Umbilical cord (tissue), 1 donor: ENCODE measurements at regions not wholly inside any gene's neighbourhood (a gene's known extent, or its start where the extent isn't known, plus 50 kb on each side); places are given as distances from the start of the nearest gene placed in this dataset.
"Not testable (repeated sequence)": the region's sequence is repeated elsewhere in the genome, so short reads cannot be mapped to it uniquely, and the experiment has no call there.

Experiments used
- DNase-seq: peaks from one replicate; pipeline ENCODE4 v3.0.0-alpha.2; 2015; ENCODE audit warnings: low spot score

DNA sequence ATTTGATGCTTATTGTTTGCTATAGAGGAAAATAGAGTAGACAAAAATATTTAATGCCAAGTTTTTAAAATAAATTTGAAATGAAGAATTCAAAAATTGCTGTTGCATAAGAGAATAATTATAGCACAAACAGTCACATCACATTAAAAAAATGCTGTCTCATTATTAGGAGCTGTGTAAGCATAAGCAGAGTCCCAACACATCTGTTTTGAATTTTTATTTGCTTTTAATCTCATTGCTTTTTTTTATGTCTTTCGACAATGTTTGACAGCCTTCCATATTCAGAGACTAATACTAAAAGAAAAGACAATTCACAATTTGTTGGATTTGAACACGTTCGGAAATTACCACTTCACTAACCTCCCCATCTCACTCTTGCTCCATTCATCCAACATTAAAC is 143.5 kb downstream of the TFPI2 start:
- no peak for DNase-seq

DNA sequence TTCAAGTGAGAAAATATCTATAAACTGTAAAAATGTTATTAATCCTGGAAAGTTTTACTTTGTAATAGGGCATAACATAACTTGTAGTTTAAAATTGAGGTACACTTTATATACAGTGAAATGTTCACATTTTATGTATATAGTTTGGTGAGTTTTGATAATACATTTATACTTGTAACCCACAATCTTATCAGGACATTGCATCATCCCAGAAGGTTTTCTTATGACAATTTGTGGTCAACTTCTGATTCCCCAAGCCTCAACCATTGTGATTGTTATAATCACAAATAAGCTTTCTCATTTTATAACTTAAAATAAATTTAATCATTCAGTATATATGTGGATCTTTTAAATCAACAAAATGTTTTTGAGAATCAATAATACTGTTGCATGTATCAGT is 151.1 kb downstream of the TFPI2 start:
- DNase-seq, result no peak

DNA sequence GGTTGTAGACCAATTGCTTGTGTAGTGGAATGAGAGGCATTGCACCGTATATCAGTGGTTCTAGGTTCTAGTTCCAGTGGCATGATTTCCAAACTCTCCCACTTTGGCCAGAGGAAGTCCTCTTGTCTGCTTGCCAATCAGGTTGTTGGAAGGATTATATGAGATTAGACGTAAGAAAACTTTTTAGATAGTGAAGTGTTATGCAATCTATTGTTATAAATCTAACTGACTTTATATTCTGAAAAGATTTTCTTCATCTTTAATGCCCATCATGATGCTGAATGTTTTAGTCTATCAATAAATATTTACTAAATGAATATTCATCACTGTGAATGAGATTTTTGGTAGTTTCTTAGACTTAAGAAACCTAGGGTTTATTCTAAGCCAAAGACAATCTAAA is 152.6 kb downstream of the TFPI2 start:
- no peak for DNase-seq

DNA sequence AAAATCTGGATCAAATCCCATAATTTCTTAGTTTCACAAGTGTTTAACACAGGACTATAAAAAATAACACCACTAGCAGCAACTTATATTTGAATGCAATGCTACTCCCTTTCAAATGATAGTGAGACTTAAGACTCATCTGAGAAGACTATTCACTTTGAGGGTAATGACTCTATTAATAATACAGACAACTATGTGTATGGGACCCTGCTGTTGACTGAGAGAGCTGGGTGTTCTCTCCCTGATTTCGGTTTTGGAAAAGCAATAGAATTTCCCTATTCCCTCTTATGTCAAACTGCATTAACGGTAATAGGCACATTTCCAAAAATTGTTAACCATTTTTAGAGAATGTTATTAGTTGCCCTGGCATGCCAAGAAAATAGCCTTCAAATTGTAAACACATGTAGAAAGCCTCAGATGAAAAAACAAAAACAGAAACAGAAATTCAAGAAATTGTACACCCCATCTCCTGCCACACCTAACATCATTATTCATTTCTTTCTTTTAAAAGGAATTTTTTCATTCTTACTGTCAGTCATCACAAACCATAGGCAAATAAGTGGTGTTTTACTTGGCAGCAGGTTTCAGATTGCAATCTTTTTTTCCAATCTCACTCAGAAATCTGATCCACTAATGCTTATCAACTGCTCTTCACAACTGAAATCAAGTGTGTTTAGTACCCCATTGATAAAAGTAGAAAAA is 153.7 kb downstream of the TFPI2 start:
- DNase-seq, result no peak

DNA sequence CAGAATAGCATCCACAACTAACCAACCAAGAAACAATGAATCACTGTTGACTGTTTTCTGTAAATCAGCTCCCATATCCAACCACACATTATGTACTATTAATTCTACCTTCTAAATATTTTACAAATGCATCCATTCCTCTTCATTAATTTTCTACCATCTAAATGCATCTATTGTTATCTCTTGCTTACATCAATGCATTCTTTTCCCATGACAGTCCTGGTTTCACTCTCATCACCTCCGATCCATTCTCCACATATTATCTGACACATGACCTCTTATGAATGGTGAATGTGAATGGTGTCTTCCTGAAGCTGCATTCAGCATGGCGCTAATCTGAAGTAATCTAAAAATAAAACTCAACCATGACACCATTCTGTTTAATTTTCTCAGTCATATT is 153.8 kb upstream of the CALCR start:
- DNase-seq, result no peak

DNA sequence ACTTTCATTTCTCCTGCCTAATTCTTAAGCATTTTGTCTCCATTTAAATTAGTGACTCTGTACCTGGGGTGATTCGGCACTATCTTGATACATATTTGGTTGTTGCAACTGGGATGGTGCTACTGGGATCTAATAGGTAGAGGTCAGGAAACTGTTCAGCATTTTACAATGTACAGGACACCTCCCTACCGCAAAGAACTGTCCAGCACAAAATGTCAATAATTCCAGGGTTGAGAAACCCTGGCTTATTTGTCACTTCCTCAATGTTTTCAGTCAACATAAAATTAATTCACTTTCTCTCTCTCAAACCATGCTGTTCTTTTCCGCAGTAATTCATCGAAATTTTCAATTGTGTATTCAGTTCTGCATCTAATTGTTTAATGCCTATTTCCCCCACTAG is 151.4 kb upstream of the CALCR start:
- DNase-seq, result no peak

DNA sequence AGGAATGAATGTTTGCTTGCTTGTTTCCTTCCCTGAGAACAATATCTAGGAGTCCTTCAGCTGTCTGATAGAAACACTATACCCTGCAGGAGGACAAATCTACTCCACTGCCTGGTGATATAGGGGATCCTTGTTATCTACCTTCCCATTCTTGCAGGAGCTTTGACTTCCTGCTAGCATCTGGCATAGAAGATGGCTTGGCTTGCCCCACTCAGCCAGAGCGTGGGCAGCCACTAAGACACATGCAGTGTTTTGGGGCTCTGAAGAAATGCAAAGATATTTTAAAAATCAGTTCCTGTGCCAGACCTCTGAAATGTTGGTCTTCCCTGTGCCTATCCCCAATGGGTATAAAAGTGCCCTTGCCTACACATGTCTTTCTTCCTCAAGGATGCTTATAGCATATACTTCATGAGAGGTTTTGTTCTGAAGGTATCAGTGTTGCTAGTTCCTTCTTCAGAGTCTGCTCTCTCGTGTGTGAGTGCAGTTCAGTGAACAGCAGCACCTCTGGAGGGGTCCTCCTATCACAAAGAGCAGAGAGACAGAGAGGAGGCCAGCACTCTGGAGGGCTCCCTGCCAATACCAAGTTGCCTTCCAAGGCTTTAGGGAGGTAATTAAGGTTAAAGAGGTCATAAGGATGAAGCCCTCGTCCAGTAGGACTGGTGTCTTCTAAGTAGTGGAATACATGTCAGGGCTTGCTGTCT is 149.1 kb upstream of the CALCR start:
- DNase-seq, result no peak

DNA sequence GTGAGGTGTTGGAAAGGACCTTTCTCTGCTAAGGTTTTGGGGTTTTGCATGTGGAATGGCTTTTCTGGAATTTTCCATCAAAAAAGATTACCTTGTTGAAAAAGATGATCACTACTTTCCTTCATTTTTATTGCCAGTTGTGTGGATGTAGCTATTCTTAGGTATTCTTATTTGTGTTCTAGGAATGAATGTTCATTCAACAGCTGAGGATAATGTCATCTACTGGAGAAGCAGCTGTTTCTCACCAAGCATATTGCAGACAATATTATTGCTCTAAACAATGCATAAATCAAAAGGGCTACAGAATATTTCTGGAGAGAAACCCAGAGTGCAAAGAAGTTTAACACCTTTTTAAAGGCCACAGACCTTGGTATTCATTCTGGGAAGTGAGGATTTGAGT is 145.6 kb upstream of the CALCR start:
- no peak for DNase-seq

DNA sequence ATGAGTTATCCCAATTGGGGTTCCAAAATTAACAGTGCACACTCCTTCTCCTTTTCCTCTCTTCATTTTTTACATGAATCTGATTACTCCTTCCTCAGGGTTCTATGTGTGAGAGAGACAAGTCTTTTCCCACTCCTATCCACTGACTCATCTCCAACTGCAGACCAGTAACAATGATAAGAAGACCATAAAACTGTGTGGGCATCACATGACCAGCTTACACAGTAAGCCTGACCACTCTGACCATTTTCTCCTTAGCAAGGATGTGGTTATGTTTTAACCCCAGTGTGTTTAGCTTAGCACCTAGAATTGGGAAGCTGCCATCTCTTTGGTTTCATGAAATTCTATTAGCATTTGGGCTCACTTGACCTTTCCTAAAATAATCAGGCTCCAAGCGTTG is 145.0 kb upstream of the CALCR start:
- DNase-seq, result no peak

DNA sequence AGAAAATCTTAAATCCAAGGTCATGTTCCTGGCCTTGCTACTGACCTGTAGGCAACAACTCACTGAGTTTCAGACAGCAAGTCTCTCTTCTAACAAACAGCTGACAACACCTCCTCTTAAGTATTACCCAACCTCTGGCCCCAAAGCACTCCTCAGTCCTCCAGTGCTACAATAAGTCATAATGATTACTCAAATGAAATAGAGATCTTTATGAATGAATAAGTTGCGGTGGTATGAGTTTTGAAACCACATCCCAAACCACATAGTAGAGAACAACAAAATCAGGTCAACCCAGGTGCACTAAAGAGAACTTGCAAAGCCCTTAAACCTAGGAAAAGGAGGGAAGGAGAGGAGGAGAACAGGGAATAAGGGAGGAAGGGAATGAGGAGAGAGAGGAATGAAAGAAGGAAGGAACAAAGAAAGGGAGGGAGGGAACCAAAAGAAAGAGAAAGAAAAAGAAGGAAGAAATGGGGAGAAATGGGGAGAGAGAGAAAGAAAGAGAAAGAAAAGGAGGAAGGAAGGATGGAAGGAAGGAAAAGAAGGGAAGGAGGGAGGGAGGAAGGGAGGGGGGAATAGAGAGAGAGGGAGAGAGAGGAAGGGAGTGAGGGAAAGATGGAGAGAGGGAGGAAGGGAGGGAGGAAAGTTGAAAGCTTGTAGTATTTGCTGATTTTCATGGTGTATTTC is 142.8 kb upstream of the CALCR start:
- no peak for DNase-seq

DNA sequence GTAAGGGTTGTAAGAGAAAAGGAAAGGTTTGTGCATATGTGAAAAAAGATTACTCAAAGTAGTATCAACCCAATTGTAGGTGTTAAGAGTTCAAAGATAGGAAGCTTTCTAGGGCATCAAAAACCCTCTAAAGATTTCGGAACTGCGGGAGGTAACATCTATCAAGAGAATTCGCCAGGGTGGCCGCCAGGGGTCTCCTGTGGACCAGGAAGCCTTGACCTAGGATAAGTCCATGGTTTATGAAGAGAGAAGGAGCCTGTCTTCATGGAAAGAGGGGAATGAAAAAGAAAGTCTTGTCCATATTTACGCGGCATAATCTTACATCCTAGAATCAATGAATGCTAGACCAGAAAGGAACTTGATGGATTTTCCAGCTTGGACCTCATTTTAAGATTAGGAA is 140.7 kb upstream of the CALCR start:
- DNase-seq, result peak; percentile 19

DNA sequence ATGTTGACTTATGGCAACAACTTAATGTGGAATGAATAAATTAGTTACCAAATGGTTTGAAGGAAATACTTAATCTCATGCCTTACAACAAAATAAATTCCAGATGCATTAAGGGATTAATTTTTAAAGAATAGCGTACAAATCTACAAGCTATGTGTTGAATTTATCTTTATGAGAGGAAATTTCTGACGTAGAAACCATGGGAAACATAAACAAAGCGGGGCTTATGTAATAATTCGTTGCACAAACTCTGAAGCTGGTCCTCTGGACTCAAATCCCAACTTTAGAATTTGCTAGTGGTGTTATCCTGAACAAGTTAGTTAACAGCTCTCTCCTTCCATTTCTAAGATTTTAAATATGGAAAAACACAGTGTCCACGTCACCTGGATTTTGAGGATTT is 137.4 kb upstream of the CALCR start:
- DNase-seq, result no peak

DNA sequence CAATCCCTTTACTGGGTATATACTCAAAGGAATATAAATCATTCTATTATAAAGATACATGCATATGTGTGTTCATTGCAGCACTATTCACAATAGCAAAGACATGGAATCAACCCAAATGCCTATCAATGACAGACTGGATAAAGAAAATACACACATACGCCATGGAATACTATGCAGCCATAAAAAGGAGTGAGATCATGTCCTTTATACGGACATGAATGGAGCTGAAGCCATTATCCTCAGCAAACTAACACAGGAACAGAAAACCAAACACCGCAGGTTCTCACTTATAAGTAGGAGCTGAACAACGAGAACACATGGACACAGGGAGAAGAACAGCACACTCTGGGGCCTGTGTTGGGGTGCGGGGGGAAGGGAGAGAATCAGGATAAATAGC is 133.7 kb upstream of the CALCR start:
- not testable (repeated sequence) for DNase-seq

DNA sequence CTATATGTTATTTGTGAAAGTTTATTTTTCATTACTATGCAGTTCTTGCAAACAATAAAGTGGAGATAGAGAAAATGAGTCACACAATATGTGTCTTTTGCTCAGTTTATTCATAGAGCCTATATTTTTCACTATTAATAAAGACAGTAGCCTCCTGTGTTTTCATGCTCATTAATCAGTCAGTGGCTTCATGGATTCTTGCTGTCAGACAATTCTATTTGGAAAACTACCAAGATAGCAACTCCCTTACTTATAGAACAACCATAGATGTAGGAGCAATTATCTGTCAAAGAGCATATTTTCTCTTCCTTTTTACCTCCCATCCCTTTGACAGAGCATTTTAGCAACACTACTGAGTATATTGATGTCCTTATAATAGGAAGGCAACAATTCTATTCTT is 132.7 kb upstream of the CALCR start:
- DNase-seq, result no peak

DNA sequence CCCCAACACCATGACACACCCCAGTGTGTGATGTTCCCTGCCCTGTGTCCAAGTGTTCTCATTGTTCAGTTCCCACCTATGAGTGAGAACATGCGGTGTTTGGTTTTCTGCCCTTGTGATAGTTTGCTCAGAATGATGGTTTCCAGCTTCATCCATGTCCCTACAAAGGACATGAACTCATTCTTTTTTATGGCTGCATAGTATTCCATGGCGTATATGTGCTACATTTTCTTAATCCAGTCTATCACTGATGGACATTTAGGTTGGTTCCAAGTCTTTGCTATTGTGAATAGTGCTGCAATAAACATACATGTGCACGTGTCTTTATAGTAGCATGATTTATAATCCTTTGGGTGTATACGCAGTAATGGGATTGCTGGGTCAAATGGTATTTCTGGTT is 131.6 kb upstream of the CALCR start:
- DNase-seq, result not testable (repeated sequence)

DNA sequence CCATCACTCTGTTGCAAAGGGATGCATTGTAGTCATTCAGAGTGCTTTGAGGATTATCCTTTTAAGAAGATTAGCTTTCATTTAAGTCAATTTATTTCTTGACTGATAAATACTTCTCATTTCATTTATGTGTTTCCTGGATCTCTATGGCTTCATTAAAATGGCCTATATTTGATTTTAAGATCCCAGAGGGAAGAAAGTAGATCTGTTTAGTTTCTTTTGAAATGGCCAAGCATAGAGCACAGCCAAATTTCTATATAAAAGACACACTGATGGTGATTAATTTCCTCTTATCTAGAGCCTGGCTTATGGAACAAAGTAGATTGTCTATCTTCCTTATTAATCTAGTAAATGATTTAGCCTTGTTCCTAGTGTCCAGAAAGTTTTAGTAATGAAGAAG is 129.7 kb upstream of the CALCR start:
- DNase-seq, result peak; percentile 57

DNA sequence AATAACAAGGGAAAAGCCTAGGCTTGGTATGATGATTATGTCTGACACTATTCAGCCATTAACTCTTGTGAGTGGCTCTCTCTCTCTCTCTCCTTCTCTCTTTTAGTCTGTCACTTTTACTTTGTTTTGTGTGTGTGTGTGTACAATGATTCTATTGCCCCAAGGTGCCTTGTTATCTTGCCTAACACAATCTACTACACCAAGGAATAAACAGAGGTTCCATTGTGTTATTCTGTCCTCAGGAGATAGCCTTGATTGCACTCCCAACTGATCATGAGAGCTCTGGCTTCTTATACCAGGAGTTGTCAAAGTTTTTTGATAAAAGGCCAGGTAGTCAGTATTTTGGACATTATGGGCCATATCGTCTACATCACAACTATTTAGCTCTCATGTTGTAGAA is 123.4 kb upstream of the CALCR start:
- DNase-seq, result no peak

DNA sequence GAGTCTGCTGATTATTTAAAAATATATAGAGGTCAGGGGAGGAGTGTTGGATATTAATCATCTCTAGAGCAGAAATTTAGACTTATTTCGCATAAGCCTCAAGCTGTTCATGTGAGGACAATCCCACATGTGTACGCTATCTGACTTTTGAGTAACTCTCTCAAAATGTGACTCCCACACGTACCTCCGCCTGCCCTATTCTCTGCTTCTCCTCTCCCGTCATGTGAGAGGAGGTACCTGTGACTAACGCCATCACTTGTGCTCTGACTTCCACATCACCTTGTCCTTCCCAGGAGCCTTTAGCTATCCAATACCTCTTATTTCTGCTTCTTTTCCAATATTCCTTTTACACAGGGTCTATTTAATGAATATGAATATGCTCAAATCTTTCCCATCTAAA is 119.3 kb upstream of the CALCR start:
- DNase-seq, result no peak

DNA sequence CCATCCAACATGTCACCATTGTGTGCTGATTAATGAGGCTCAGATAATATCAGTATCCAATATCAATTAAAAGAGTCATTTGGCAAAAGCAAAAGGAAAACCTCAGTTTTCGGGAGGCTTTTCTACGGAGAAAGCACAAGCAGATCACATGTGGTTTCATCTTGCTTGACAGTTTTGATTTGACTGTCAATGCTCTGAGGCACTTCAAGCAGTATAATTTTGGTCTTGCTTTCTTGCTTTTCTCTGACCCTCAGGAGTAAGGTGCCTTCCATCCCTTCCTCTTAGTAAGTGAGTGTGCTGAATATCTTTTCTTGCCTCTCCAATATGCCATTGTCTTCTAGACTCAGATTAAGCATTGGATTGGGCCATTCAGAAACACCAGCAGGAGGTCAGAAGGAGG is 115.5 kb upstream of the CALCR start:
- DNase-seq, result no peak

DNA sequence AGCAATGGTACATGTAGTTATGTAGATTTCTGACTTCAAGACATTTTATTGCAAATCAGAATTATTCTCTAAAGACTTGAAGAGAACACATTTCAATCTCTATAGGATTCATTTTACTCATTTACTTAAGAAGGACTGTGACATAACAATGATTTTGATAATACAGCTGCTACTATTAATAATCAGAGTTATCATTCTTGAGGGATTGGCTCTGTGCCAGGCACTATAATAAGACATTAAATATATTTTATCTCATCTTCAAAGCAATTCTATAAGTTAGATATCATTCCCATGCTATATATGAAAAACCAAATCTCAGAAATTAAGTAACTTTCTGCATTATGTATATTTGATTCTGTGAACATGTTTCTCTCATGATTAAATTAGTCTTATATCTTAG is 103.7 kb upstream of the CALCR start:
- DNase-seq, result no peak

DNA sequence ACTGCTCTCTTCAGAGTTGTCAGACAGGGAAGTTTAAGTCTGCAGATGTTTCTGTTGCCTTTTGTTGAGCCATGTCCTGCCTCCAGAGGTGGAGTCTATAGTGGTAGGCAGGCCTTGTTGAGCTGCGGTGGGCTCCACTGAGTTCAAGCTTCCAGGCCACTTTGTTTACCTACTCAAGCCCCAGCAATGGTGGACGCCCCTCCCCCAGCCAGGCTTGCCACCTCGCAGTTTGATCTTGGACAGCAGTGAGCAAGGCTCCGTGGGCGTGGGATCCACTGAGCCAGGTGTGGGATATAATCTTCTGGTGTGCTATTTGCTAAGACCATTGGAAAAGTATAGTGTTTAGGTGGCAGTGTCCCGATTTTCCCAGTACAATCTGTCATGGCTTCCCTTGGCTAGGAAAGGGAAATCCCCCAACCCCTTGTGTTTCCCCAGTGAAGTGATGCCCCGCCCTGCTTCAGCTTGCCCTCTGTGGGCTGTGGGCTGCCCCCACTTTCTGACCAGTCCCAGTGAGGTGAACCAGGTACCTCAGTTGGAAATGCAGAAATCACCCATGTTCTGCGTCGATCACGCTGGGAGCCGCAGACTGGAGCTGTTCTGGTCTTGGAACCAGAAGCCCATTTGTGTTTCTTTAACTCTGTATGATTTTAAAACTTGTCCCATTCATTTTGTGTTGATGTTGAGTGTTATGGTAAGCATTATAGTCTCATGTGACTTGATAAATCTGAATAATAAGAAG is 89.2 kb upstream of the CALCR start:
- DNase-seq, result no peak

DNA sequence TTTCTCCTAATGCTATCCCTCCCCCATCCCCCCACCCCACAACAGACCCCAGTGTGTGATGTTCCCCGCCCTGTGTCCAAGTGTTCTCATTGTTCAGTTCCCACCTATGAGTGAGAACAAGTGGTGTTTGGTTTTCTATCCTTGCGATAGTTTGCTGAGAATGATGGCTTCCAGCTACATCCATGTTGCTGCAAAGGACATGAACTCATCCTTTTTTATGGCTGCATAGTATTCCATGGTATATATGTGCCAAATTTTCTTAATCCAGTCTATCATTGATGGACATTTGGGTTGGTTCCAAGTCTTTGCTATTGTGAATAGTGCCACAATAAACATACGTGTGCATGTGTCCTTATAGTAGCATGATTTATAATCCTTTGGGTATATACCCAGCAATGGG is 83.6 kb upstream of the CALCR start:
- not testable (repeated sequence) for DNase-seq
